Kidney (tissue), 13 donors: ENCODE measurements at regions not wholly inside any gene's neighbourhood (a gene's known extent, or its start where the extent isn't known, plus 50 kb on each side); places are given as distances from the start of the nearest gene placed in this dataset.
A peak's percentile ranks its signal among the peaks of the same experiment; 100 is the strongest.

ENCODE experiments used
- DNase-seq, 5 donors: peaks; one replicate each; pipeline ENCODE4 v3.0.0-alpha.2; 2013 to 2020
- FAIRE-seq: peaks from 2 replicates; lab custom pipeline; 2012; peaks lifted over from hg19 to GRCh38; lab: Jason Lieb, UNC
- H3K27ac ChIP-seq, 2 donors: one replicate each; pipeline ENCODE4 v1.7.0; 2013; ENCODE audit warnings: low read depth in 2 of 2, low read length in 2 of 2, inconsistent platforms in 1 of 2
- H3K27me3 ChIP-seq: one replicate; pipeline ENCODE4 v1.7.1; 2013; ENCODE audit warnings: low read length, inconsistent platforms; ENCODE audit not compliant: control insufficient read depth, insufficient read depth
- H3K36me3 ChIP-seq, 3 donors: one replicate each; pipeline versions ENCODE4 v1.7.0 to v1.7.1; 2013; ENCODE audit warnings: low read length in 3 of 3, control low read depth in 1 of 3, inconsistent platforms in 1 of 3; ENCODE audit not compliant: insufficient read depth in 3 of 3, control insufficient read depth in 2 of 3
- H3K4me1 ChIP-seq, 3 donors: one replicate each; pipeline versions ENCODE4 v1.7.0 to v1.7.1; 2013; ENCODE audit warnings: low read length in 3 of 3, inconsistent platforms in 1 of 3, low read depth in 1 of 3; ENCODE audit not compliant: control insufficient read depth in 2 of 3, insufficient read depth in 2 of 3
- H3K4me3 ChIP-seq, 3 donors: one replicate each; pipeline versions ENCODE4 v1.7.0 to v1.8.1; 2013; ENCODE audit warnings: low read length in 3 of 3, control low read depth in 1 of 3, inconsistent platforms in 1 of 3
- H3K9ac ChIP-seq, 3 donors: one replicate each; pipeline versions ENCODE4 v1.7.0 to v1.7.1; 2013; ENCODE audit warnings: low read length in 3 of 3, control low read depth in 1 of 3, inconsistent platforms in 1 of 3
- H3K9me3 ChIP-seq, 3 donors: one replicate each; pipeline versions ENCODE4 v1.7.0 to v1.7.1; 2013; ENCODE audit warnings: low read length in 3 of 3, control low read depth in 1 of 3, inconsistent platforms in 1 of 3; ENCODE audit not compliant: control insufficient read depth in 2 of 3, insufficient read depth in 1 of 3
- CTCF ChIP-seq: IDR thresholded peaks from 3 replicates; pipeline ENCODE4 v1.5.1; 2012; ENCODE audit warnings: mild to moderate bottlenecking, moderate library complexity, borderline replicate concordance; ENCODE audit not compliant: insufficient read depth; ENCODE audit errors: extremely low read depth
- intact Hi-C: fragments of 100-400 bp; cut with DNase I; formaldehyde crosslinking; loops from one replicate; pipeline ENCODE4 v1.11.1; 2022
- donor health status: control.
- donor health status: control.
- donor health status: control.
- donor health status: control.
- donor health status: control.
- donor health status: DM: yes; HTN: yes; CAD: no.
- donor health status: Normal renal cell carcinoma (clear cell type).

DNA sequence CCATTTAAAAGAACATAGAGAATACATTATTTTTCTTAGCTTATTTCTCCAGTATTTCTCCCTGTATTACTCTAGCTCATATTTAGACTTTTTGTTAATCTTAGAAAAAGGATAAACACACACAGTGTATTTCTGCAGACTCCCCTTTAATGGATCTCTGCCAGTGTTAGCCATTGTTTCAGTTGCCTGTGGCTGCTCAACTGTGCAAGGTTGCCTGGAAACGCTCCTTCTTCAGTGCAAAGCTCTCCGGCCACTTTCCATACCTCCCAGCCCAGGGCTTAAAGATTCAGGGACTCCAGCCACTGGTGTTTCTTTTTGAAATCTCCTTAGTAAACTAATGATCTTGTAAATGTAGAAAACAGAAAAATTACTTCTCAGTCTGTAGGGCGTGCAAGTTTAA lies 104.9 kb downstream of the SLIT2 start:
- intact Hi-C loops = no loop called here
- FAIRE-seq (no peak), DNase-seq (peak in 4 of 5 donors; percentile 47 to 81 (median 68))
- peaks cover 0 to 10% (median 0%) of the 10 kb centered on the region in 3 donors for H3K4me1 ChIP-seq
- no peaks in the 10 kb centered on the region for H3K36me3 ChIP-seq
- no peak overlapping the region for H3K27ac ChIP-seq
- no peak overlapping the region for H3K9ac ChIP-seq
- H3K27me3 ChIP-seq = no peaks in the 10 kb centered on the region
- H3K4me3 ChIP-seq = no peak overlapping the region
- no peak for TF ChIP-seq CTCF
- no peaks in the 10 kb centered on the region for H3K9me3 ChIP-seq

- TF ChIP-seq CTCF = no peak
- Histone ChIP-seq H3K27ac (no peak overlapping the region), H3K9ac (no peak overlapping the region), H3K4me3 (no peak overlapping the region), H3K27me3 (no peaks in the 10 kb centered on the region), H3K9me3 (no peaks in the 10 kb centered on the region), H3K36me3 (no peaks in the 10 kb centered on the region), H3K4me1 (peaks cover 0 to 10% (median 0%) of the 10 kb centered on the region in 3 donors)
- DNase-seq (no peak), FAIRE-seq (no peak)
- intact Hi-C loops = no loop called here
These were observed 106.4 kb downstream of the SLIT2 start for GRCh38 chr4:20358110-20358509.

GRCh38 chr4:20359692-20360091 lies 108.0 kb downstream of the SLIT2 start:
- intact Hi-C loops = no loop called here
- no peaks in the 10 kb centered on the region for H3K36me3 ChIP-seq
- no peaks in the 10 kb centered on the region for H3K9me3 ChIP-seq
- no peak overlapping the region for H3K9ac ChIP-seq
- TF ChIP-seq CTCF = no peak
- H3K27ac ChIP-seq = no peak overlapping the region
- FAIRE-seq (no peak), DNase-seq (no peak)
- H3K4me1 ChIP-seq = peaks cover 0 to 10% (median 0%) of the 10 kb centered on the region in 3 donors
- no peak overlapping the region for H3K4me3 ChIP-seq
- no peaks in the 10 kb centered on the region for H3K27me3 ChIP-seq

GRCh38 chr4:20362148-20362547 lies 110.4 kb downstream of the SLIT2 start:
- Histone ChIP-seq H3K4me3 (no peak overlapping the region), H3K27ac (no peak overlapping the region), H3K27me3 (no peaks in the 10 kb centered on the region), H3K9ac (no peak overlapping the region), H3K36me3 (no peaks in the 10 kb centered on the region), H3K4me1 (no peaks in the 10 kb centered on the region), H3K9me3 (no peaks in the 10 kb centered on the region)
- TF ChIP-seq CTCF = no peak
- no peak for FAIRE-seq
- no peak for DNase-seq
- intact Hi-C loops = no loop called here
